Thyroid gland (tissue), 4 donors: ENCODE measurements at regions not wholly inside any gene's neighbourhood (a gene's known extent, or its start where the extent isn't known, plus 50 kb on each side); places are given as distances from the start of the nearest gene placed in this dataset.
"Not testable (repeated sequence)": the region's sequence is repeated elsewhere in the genome, so short reads cannot be mapped to it uniquely, and the experiment has no call there.

Experiments used
- POLR2A ChIP-seq, 2 donors: fragments of 450-650 bp; IDR thresholded peaks; one replicate each; pipeline ENCODE4 v1.6.1; 2017; ENCODE audit warnings: antibody characterized with exemption in 2 of 2, mild to moderate bottlenecking in 2 of 2, moderate library complexity in 1 of 2
- TF ChIP-seq, protein P1 (sequence below), 6 experiments: fragments of 200-600 bp in 3 of 6; fragments of 450-650 bp in 3 of 6; sonication (generic) in 3 of 6; IDR thresholded peaks; one replicate each; pipeline ENCODE4 v1.5.1; 2016 to 2019; ENCODE audit warnings: antibody characterized with exemption in 6 of 6, mild to moderate bottlenecking in 2 of 6, inconsistent platforms in 1 of 6, moderate library complexity in 1 of 6

DNA sequence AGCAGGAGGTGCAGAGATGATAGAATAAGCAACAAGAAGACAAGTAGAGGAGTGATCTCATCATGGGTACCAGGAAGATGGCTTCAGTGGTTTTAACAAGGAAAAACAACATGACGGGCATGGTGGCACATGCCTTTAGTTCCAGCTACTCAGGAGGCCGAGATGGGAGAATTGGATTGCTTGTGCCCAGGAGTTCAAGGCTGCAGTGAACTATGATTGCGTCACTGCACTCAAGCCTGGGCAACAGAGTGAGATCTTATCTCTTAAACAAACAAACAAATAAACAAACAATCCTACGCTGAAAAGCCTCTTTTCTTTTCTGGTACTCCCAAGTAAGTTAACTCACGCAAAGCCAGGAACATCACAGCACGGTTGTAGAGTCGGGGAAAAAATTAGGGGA is 102.6 kb upstream of the TRIM77 start:
- TF ChIP-seq, protein P1, sequence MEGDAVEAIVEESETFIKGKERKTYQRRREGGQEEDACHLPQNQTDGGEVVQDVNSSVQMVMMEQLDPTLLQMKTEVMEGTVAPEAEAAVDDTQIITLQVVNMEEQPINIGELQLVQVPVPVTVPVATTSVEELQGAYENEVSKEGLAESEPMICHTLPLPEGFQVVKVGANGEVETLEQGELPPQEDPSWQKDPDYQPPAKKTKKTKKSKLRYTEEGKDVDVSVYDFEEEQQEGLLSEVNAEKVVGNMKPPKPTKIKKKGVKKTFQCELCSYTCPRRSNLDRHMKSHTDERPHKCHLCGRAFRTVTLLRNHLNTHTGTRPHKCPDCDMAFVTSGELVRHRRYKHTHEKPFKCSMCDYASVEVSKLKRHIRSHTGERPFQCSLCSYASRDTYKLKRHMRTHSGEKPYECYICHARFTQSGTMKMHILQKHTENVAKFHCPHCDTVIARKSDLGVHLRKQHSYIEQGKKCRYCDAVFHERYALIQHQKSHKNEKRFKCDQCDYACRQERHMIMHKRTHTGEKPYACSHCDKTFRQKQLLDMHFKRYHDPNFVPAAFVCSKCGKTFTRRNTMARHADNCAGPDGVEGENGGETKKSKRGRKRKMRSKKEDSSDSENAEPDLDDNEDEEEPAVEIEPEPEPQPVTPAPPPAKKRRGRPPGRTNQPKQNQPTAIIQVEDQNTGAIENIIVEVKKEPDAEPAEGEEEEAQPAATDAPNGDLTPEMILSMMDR (IDR thresholded peaks at IDR 0.05), result not testable (repeated sequence)
- TF ChIP-seq POLR2A (IDR thresholded peaks at IDR 0.05), result not testable (repeated sequence)
